ENCODE measurements at regions not wholly inside any gene's neighbourhood (a gene's known extent, or its start where the extent isn't known, plus 50 kb on each side); places are given as distances from the start of the nearest gene placed in this dataset.

GRCh38 chr9:105864248-105864898 is 170.0 kb downstream of the TMEM38B start:
- DNase-seq (ENCODE audit: low read depth, low spot score): no peak
- Histone ChIP-seq H3K27me3 (ENCODE audit: insufficient read depth, insufficient read length) (no peaks in the 10 kb centered on the region), H3K4me1 (ENCODE audit: insufficient read depth, insufficient read length) (no peaks in the 10 kb centered on the region), H3K4me3 (ENCODE audit: insufficient read length, low read depth) (no peak overlapping the region), H3K9me3 (ENCODE audit: insufficient read depth, low read length) (no peaks in the 10 kb centered on the region), H3K36me3 (ENCODE audit: insufficient read depth, insufficient read length, low read length) (no peaks in the 10 kb centered on the region), H3K9ac (ENCODE audit: insufficient read length, low read depth) (no peak overlapping the region)
- TF ChIP-seq ZNF274 (IDR thresholded peaks at IDR 0.05; ENCODE audit: low read depth, low read length) (no peak), YY1 (IDR thresholded peaks at IDR 0.05; ENCODE audit: insufficient read depth, insufficient read length) (no peak), SUZ12 (IDR thresholded peaks at IDR 0.05; ENCODE audit: extremely low read depth, insufficient read depth, insufficient read length) (no peak)

GRCh38 chr9:105865285-105865684 is 170.9 kb downstream of the TMEM38B start:
- H3K4me1 ChIP-seq (ENCODE audit: insufficient read depth, insufficient read length): no peaks in the 10 kb centered on the region
- TF ChIP-seq ZNF274 (IDR thresholded peaks at IDR 0.05; ENCODE audit: low read depth, low read length): no peak
- TF ChIP-seq SUZ12 (IDR thresholded peaks at IDR 0.05; ENCODE audit: extremely low read depth, insufficient read depth, insufficient read length): no peak
- TF ChIP-seq YY1 (IDR thresholded peaks at IDR 0.05; ENCODE audit: insufficient read depth, insufficient read length): no peak
- H3K36me3 ChIP-seq (ENCODE audit: insufficient read depth, insufficient read length, low read length): no peaks in the 10 kb centered on the region

GRCh38 chr9:105871540-105871939 is 177.2 kb downstream of the TMEM38B start:
- Histone ChIP-seq H3K9me3 (ENCODE audit: insufficient read depth, low read length) (no peaks in the 10 kb centered on the region), H3K27me3 (ENCODE audit: insufficient read depth, insufficient read length) (no peaks in the 10 kb centered on the region), H3K4me3 (ENCODE audit: insufficient read length, low read depth) (no peak overlapping the region), H3K9ac (ENCODE audit: insufficient read length, low read depth) (no peak overlapping the region), H3K36me3 (ENCODE audit: insufficient read depth, insufficient read length, low read length) (no peaks in the 10 kb centered on the region), H3K4me1 (ENCODE audit: insufficient read depth, insufficient read length) (no peaks in the 10 kb centered on the region)
- no peak for TF ChIP-seq ZNF274 (IDR thresholded peaks at IDR 0.05; ENCODE audit: low read depth, low read length)
- TF ChIP-seq SUZ12 (IDR thresholded peaks at IDR 0.05; ENCODE audit: extremely low read depth, insufficient read depth, insufficient read length): no peak
- TF ChIP-seq YY1 (IDR thresholded peaks at IDR 0.05; ENCODE audit: insufficient read depth, insufficient read length): no peak
- DNase-seq (ENCODE audit: low read depth, low spot score): no peak

More at GRCh38 chr9:105865285-105865684, 170.9 kb downstream of the TMEM38B start:
- no peak overlapping the region for H3K9ac ChIP-seq (ENCODE audit: insufficient read length, low read depth)
- no peak overlapping the region for H3K4me3 ChIP-seq (ENCODE audit: insufficient read length, low read depth)
- H3K27me3 ChIP-seq (ENCODE audit: insufficient read depth, insufficient read length): no peaks in the 10 kb centered on the region
- no peak for DNase-seq (ENCODE audit: low read depth, low spot score)
- no peaks in the 10 kb centered on the region for H3K9me3 ChIP-seq (ENCODE audit: insufficient read depth, low read length)

- no peaks in the 10 kb centered on the region for H3K36me3 ChIP-seq (ENCODE audit: insufficient read depth, insufficient read length, low read length)
- TF ChIP-seq YY1 (IDR thresholded peaks at IDR 0.05; ENCODE audit: insufficient read depth, insufficient read length) (no peak), SUZ12 (IDR thresholded peaks at IDR 0.05; ENCODE audit: extremely low read depth, insufficient read depth, insufficient read length) (no peak), ZNF274 (IDR thresholded peaks at IDR 0.05; ENCODE audit: low read depth, low read length) (no peak)
- no peak for DNase-seq (ENCODE audit: low read depth, low spot score)
- H3K27me3 ChIP-seq (ENCODE audit: insufficient read depth, insufficient read length): no peaks in the 10 kb centered on the region
- peaks cover 3% of the 10 kb centered on the region for H3K4me1 ChIP-seq (ENCODE audit: insufficient read depth, insufficient read length)
- H3K9me3 ChIP-seq (ENCODE audit: insufficient read depth, low read length): no peaks in the 10 kb centered on the region
- no peak overlapping the region for H3K4me3 ChIP-seq (ENCODE audit: insufficient read length, low read depth)
- H3K9ac ChIP-seq (ENCODE audit: insufficient read length, low read depth): no peak overlapping the region
These were observed 179.5 kb downstream of the TMEM38B start for GRCh38 chr9:105873801-105874200.

GRCh38 chr9:105877721-105878120 is 183.4 kb downstream of the TMEM38B start:
- H3K4me3 ChIP-seq (ENCODE audit: insufficient read length, low read depth): no peak overlapping the region
- H3K9ac ChIP-seq (ENCODE audit: insufficient read length, low read depth): no peak overlapping the region
- peaks cover 3% of the 10 kb centered on the region for H3K4me1 ChIP-seq (ENCODE audit: insufficient read depth, insufficient read length)
- no peak for TF ChIP-seq SUZ12 (IDR thresholded peaks at IDR 0.05; ENCODE audit: extremely low read depth, insufficient read depth, insufficient read length)
- no peaks in the 10 kb centered on the region for H3K9me3 ChIP-seq (ENCODE audit: insufficient read depth, low read length)
- H3K27me3 ChIP-seq (ENCODE audit: insufficient read depth, insufficient read length): no peaks in the 10 kb centered on the region
- DNase-seq (ENCODE audit: low read depth, low spot score): no peak
- no peaks in the 10 kb centered on the region for H3K36me3 ChIP-seq (ENCODE audit: insufficient read depth, insufficient read length, low read length)

DNA sequence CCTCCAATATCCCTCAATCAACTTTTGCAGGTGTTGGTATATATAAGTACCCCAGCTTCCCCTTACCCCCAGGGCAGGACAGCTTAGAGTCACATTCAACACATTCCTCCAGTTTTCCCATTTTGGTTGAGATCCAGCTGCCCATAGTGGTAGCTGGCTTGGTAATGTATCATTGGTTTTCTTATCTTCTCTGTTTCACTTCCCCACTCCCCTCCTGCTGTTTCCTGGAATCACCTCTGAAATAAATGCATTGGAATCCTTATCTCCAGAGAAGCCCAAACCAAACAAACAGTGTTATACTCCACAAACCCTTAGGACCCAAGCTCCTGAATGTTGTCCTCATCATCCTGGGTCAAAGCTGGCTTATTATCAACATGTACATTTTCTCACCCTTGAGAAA is 184.8 kb downstream of the TMEM38B start:
- TF ChIP-seq YY1 (IDR thresholded peaks at IDR 0.05; ENCODE audit: insufficient read depth, insufficient read length): no peak
- TF ChIP-seq ZNF274 (IDR thresholded peaks at IDR 0.05; ENCODE audit: low read depth, low read length): no peak
- TF ChIP-seq SUZ12 (IDR thresholded peaks at IDR 0.05; ENCODE audit: extremely low read depth, insufficient read depth, insufficient read length): no peak
- H3K9me3 ChIP-seq (ENCODE audit: insufficient read depth, low read length): no peaks in the 10 kb centered on the region
- DNase-seq (ENCODE audit: low read depth, low spot score): no peak

DNA sequence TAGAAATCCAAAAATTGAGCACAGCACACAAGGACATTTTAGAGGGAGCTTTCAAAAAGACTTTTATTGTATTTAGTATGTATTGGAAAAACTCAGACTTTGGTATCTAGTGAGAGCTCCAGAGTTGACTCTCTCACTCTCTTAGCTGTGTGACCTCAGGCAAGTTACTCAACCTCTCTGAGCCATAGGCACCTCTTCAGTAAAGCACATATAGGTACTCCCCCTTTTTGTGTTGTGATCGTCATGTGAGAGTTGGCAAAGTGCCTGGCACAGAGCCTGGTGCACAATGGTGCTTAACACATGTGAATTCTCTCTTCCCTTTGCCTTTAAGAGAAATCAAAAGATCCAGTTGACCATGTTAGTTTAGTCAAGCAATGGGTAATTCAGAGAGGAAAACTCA is 186.2 kb downstream of the TMEM38B start:
- Histone ChIP-seq H3K27me3 (ENCODE audit: insufficient read depth, insufficient read length) (no peaks in the 10 kb centered on the region), H3K4me1 (ENCODE audit: insufficient read depth, insufficient read length) (peaks cover 3% of the 10 kb centered on the region), H3K9ac (ENCODE audit: insufficient read length, low read depth) (no peak overlapping the region), H3K9me3 (ENCODE audit: insufficient read depth, low read length) (no peaks in the 10 kb centered on the region), H3K36me3 (ENCODE audit: insufficient read depth, insufficient read length, low read length) (no peaks in the 10 kb centered on the region), H3K4me3 (ENCODE audit: insufficient read length, low read depth) (no peak overlapping the region)
- no peak for DNase-seq (ENCODE audit: low read depth, low spot score)
- no peak for TF ChIP-seq YY1 (IDR thresholded peaks at IDR 0.05; ENCODE audit: insufficient read depth, insufficient read length)
- no peak for TF ChIP-seq SUZ12 (IDR thresholded peaks at IDR 0.05; ENCODE audit: extremely low read depth, insufficient read depth, insufficient read length)
- no peak for TF ChIP-seq ZNF274 (IDR thresholded peaks at IDR 0.05; ENCODE audit: low read depth, low read length)

More for the DNA sequence above, 184.8 kb downstream of the TMEM38B start:
- H3K4me1 ChIP-seq (ENCODE audit: insufficient read depth, insufficient read length): peaks cover 3% of the 10 kb centered on the region
- H3K9ac ChIP-seq (ENCODE audit: insufficient read length, low read depth): no peak overlapping the region
- H3K27me3 ChIP-seq (ENCODE audit: insufficient read depth, insufficient read length): no peaks in the 10 kb centered on the region
- H3K36me3 ChIP-seq (ENCODE audit: insufficient read depth, insufficient read length, low read length): no peaks in the 10 kb centered on the region
- H3K4me3 ChIP-seq (ENCODE audit: insufficient read length, low read depth): no peak overlapping the region
